Adrenal gland (tissue), 9 donors: ENCODE measurements at regions not wholly inside any gene's neighbourhood (a gene's known extent, or its start where the extent isn't known, plus 50 kb on each side); places are given as distances from the start of the nearest gene placed in this dataset.

ENCODE experiments used
- DNase-seq, 7 donors: peaks; one replicate each; pipeline ENCODE4 v3.0.0-alpha.2; 2019 to 2020
- H3K27ac ChIP-seq, 5 donors: fragments of 200-600 bp; sonication (generic) in 4 of 5; 1 replicate in 3 of 5; 2 replicates in 2 of 5; pipeline versions ENCODE4 v1.5.1 to v1.8.0; 2016 to 2020; ENCODE audit warnings: mild to moderate bottlenecking in 1 of 5
- H3K27me3 ChIP-seq: fragments of 200-600 bp; 2 replicates; pipeline ENCODE4 v1.8.0; 2021
- H3K36me3 ChIP-seq, 2 donors: fragments of 200-600 bp; replicated peaks in 1 of 2; 1 replicate in 1 of 2; 2 replicates in 1 of 2; pipeline versions ENCODE4 v1.5.1 to v1.8.0; 2018 to 2022
- H3K4me1 ChIP-seq, 2 donors: fragments of 200-600 bp; replicated peaks in 1 of 2; 1 replicate in 1 of 2; 2 replicates in 1 of 2; pipeline versions ENCODE4 v1.5.1 to v1.8.0; 2018 to 2021
- H3K4me3 ChIP-seq, 4 donors: fragments of 200-600 bp; sonication (generic) in 3 of 4; one replicate each; pipeline ENCODE4 v1.5.1; 2016 to 2018
- H3K9me3 ChIP-seq, 3 donors: fragments of 200-600 bp; sonication (generic) in 1 of 3; replicated peaks in 1 of 3; 1 replicate in 2 of 3; 2 replicates in 1 of 3; pipeline versions ENCODE4 v1.5.1 to v1.8.0; 2016 to 2021
- POLR2A ChIP-seq, 2 donors: fragments of 450-650 bp; IDR thresholded peaks; one replicate each; pipeline ENCODE4 v1.6.1; 2017; ENCODE audit warnings: antibody characterized with exemption in 2 of 2, mild to moderate bottlenecking in 2 of 2, moderate library complexity in 1 of 2
- WGBS, 4 donors: extraction: QIAGEN DNeasy Blood & Tissue Kit in 2 of 4; methylation state at CpG; one replicate each; pipeline versions ENCODE4 v1.1.5 to v1.1.7; 2013 to 2017; 5-methylcytosine and 5-hydroxymethylcytosine counted together
- intact Hi-C, 2 donors: fragments of 100-400 bp; cut with DNase I; formaldehyde crosslinking; loops; one replicate each; pipeline versions ENCODE4 v1.14.1 to v1.15.0; 2022 to 2023
- TF ChIP-seq, protein P1 (sequence below), 6 experiments: fragments of 450-650 bp in 4 of 6; fragments of 200-600 bp in 2 of 6; sonication (generic) in 1 of 6; IDR thresholded peaks; 1 replicate in 5 of 6; 2 replicates in 1 of 6; pipeline versions ENCODE4 v1.5.1 to v1.8.0; 2016 to 2021; ENCODE audit warnings: antibody characterized with exemption in 6 of 6, mild to moderate bottlenecking in 2 of 6, moderate library complexity in 1 of 6
- donor health status: healthy with polysubstance abuse.
- donor health status: Bipolar disorder and iron deficiency.
- donor health status: DM: yes; HTN: yes; CAD: no.
- donor health status: DM: no; HTN: no; CAD: no.
- donor health status: DM: no; HTN: no; CAD: no.

DNA sequence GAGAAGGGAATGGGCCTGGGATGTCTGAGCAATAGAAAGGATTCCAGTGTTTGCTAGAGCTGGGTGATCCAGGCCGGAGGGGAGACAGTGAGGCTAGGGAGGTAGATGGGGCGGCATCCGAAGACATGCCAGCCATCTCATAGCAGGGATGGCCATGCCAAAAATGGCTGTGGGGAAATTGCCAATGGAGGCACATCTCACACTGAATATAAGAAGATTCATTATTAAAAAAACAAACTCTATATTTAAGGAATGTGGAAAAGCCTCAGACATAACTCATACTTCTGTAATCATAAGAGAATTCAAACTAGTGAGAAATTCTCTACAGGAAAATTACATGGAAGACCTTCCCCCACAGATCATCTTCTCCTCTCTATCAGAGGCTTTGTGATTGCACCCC is 289.2 kb downstream of the FGF9 start:
- H3K36me3 ChIP-seq = no peaks in the 10 kb centered on the region
- no peak overlapping the region for H3K4me3 ChIP-seq
- TF ChIP-seq POLR2A (IDR thresholded peaks at IDR 0.05) = no peak
- TF ChIP-seq, protein P1, sequence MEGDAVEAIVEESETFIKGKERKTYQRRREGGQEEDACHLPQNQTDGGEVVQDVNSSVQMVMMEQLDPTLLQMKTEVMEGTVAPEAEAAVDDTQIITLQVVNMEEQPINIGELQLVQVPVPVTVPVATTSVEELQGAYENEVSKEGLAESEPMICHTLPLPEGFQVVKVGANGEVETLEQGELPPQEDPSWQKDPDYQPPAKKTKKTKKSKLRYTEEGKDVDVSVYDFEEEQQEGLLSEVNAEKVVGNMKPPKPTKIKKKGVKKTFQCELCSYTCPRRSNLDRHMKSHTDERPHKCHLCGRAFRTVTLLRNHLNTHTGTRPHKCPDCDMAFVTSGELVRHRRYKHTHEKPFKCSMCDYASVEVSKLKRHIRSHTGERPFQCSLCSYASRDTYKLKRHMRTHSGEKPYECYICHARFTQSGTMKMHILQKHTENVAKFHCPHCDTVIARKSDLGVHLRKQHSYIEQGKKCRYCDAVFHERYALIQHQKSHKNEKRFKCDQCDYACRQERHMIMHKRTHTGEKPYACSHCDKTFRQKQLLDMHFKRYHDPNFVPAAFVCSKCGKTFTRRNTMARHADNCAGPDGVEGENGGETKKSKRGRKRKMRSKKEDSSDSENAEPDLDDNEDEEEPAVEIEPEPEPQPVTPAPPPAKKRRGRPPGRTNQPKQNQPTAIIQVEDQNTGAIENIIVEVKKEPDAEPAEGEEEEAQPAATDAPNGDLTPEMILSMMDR (IDR thresholded peaks at IDR 0.05) = no peak
- no peaks in the 10 kb centered on the region for H3K27me3 ChIP-seq
- no peak overlapping the region for H3K27ac ChIP-seq
- intact Hi-C loops = no loop called here
- no peak for DNase-seq
- WGBS, 4 donors = 87 to 98% (median 93%) methylated on average over 3 of the region's 3 CpGs
- H3K9me3 ChIP-seq = no peaks in the 10 kb centered on the region
- no peaks in the 10 kb centered on the region for H3K4me1 ChIP-seq

DNA sequence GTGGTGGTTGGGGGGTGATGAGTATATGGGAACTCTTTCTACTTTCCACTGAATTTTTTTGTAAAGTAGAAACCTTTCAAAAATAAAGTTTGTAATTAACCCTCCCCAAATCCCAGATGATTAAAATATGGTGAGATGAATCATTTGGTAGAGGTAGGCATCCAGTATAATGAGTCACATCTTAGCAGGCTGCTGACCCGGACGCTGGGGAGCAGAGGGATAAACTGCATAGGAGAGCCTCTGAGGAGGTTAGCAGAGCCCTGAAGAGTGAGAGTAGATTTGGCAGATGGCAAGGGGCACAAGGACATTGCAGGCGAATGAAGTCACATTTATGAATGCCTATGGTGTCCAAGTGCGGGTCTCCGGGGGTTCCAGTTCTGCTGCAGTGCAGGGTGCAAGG is 293.8 kb downstream of the FGF9 start:
- Histone ChIP-seq H3K27me3 (no peaks in the 10 kb centered on the region), H3K27ac (no peak overlapping the region), H3K4me3 (no peak overlapping the region), H3K9me3 (no peaks in the 10 kb centered on the region), H3K36me3 (no peaks in the 10 kb centered on the region), H3K4me1 (no peaks in the 10 kb centered on the region)
- intact Hi-C loops = no loop called here
- no peak for DNase-seq
- TF ChIP-seq, protein P1 (IDR thresholded peaks at IDR 0.05) = no peak
- TF ChIP-seq POLR2A (IDR thresholded peaks at IDR 0.05) = no peak
- WGBS, 4 donors = 69 to 79% (median 72%) methylated on average over 5 of the region's 5 CpGs

DNA sequence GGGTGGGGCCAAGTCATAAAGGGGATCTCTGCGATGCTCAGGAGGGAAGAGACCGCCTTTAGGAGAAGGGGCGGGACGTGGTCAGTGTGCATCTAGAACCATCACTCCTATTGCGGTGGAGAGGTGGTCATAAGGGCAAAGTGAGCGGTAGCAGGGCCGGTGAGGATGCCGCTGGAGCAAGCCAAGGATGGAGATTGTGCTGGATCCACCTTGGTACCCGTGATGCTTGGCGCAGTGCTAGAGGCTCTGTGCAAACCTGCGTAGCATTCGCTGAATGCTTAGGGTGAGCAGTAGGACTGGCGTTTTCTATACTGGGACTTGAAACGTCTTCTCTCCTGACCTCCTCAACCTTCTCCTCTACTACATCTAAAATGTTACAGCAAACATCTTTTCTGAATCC is 294.2 kb downstream of the FGF9 start:
- DNase-seq = no peak
- TF ChIP-seq, protein P1 (IDR thresholded peaks at IDR 0.05) = no peak
- no peak for TF ChIP-seq POLR2A (IDR thresholded peaks at IDR 0.05)
- WGBS, 4 donors = 91 to 95% (median 93%) methylated on average over 14 of the region's 14 CpGs
- Histone ChIP-seq H3K4me1 (no peaks in the 10 kb centered on the region), H3K4me3 (no peak overlapping the region), H3K36me3 (no peaks in the 10 kb centered on the region), H3K9me3 (no peaks in the 10 kb centered on the region), H3K27me3 (no peaks in the 10 kb centered on the region), H3K27ac (no peak overlapping the region)
- intact Hi-C loops = no loop called here

DNA sequence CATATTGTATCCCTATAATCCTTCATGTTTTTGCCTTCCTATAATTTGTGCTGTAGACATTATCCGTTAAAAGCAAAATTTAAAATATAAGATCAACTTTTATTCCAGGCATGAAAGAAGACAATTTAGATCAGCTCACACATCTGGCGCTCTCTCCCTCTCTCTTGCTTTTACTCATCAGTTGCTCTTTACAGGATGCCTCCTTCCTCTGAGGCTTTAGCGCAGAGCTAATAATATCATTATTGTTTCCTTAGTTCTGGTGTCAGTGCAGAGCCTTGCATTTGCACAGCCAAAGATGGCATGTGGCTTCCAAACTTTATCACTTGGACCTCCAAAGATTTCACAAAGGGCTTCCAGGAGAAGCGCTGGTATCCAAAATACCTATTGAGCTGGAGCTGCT is 295.1 kb downstream of the FGF9 start:
- no peak overlapping the region for H3K4me3 ChIP-seq
- DNase-seq = no peak
- intact Hi-C loops = no loop called here
- H3K36me3 ChIP-seq = no peaks in the 10 kb centered on the region
- no peaks in the 10 kb centered on the region for H3K27me3 ChIP-seq
- whole genome bisulfite sequencing, 4 donors = 79 to 92% (median 89%) methylated on average over 4 of the region's 4 CpGs
- no peaks in the 10 kb centered on the region for H3K9me3 ChIP-seq
- H3K4me1 ChIP-seq = no peaks in the 10 kb centered on the region
- H3K27ac ChIP-seq = no peak overlapping the region
- TF ChIP-seq, protein P1 (IDR thresholded peaks at IDR 0.05) = no peak
- no peak for TF ChIP-seq POLR2A (IDR thresholded peaks at IDR 0.05)
